GM19467 (cell line): ENCODE measurements at regions not wholly inside any gene's neighbourhood (a gene's known extent, or its start where the extent isn't known, plus 50 kb on each side); places are given as distances from the start of the nearest gene placed in this dataset.
"Not testable (repeated sequence)": the region's sequence is repeated elsewhere in the genome, so short reads cannot be mapped to it uniquely, and the experiment has no call there.

Experiments
- ATAC-seq: cut with Tn5 transposase; IDR thresholded peaks from one replicate; pipeline ENCODE4 v1.9.1; 2021; ENCODE audit warnings: mild to moderate bottlenecking, moderate library complexity; ENCODE audit not compliant: unreplicated experiment

GRCh38 chr2:52429171-52429570 is 1338.4 kb upstream of the CHAC2 start:
- no peak for ATAC-seq

GRCh38 chr2:52428224-52428623 is 1339.4 kb upstream of the CHAC2 start:
- ATAC-seq = no peak

- no peak for ATAC-seq
Observed at GRCh38 chr2:52423655-52424054, 1343.9 kb upstream of the CHAC2 start.

- no peak for ATAC-seq
Observed at GRCh38 chr2:52423111-52423510, 1344.5 kb upstream of the CHAC2 start.

- no peak for ATAC-seq
Observed at GRCh38 chr2:52416340-52416739, 1351.3 kb upstream of the CHAC2 start.

- ATAC-seq = no peak
Observed at GRCh38 chr2:52414561-52415295, 1352.9 kb upstream of the CHAC2 start.

- ATAC-seq = not testable (repeated sequence)
Observed at GRCh38 chr2:52409308-52410118, 1358.1 kb upstream of the CHAC2 start.

GRCh38 chr2:52405980-52406379 is 1361.6 kb upstream of the CHAC2 start:
- no peak for ATAC-seq

- no peak for ATAC-seq
Observed at GRCh38 chr2:52404866-52405265, 1362.7 kb upstream of the CHAC2 start.

GRCh38 chr2:52404046-52404445 is 1363.6 kb upstream of the CHAC2 start:
- no peak for ATAC-seq

- no peak for ATAC-seq
Observed at GRCh38 chr2:52402128-52402527, 1365.5 kb upstream of the CHAC2 start.

- ATAC-seq = no peak
Observed at GRCh38 chr2:52396836-52397235, 1364.9 kb upstream of the NRXN1 start.

GRCh38 chr2:52395912-52396311 is 1364.0 kb upstream of the NRXN1 start:
- no peak for ATAC-seq

- no peak for ATAC-seq
Observed at GRCh38 chr2:52391621-52392020, 1359.7 kb upstream of the NRXN1 start.

GRCh38 chr2:52390651-52391050 is 1358.7 kb upstream of the NRXN1 start:
- no peak for ATAC-seq

- ATAC-seq = no peak
Observed at GRCh38 chr2:52387937-52388590, 1356.1 kb upstream of the NRXN1 start.

GRCh38 chr2:52386433-52387030 is 1354.6 kb upstream of the NRXN1 start:
- no peak for ATAC-seq

- no peak for ATAC-seq
Observed at GRCh38 chr2:52383541-52383940, 1351.6 kb upstream of the NRXN1 start.

GRCh38 chr2:52369178-52369577 is 1337.2 kb upstream of the NRXN1 start:
- ATAC-seq = no peak

GRCh38 chr2:52368141-52368540 is 1336.2 kb upstream of the NRXN1 start:
- ATAC-seq = no peak

- ATAC-seq = no peak
Observed at GRCh38 chr2:52365946-52366345, 1334.0 kb upstream of the NRXN1 start.
